HL-60 (cell line): ENCODE measurements at regions not wholly inside any gene's neighbourhood (a gene's known extent, or its start where the extent isn't known, plus 50 kb on each side); places are given as distances from the start of the nearest gene placed in this dataset.
"Not testable (repeated sequence)": the region's sequence is repeated elsewhere in the genome, so short reads cannot be mapped to it uniquely, and the experiment has no call there.

Experiments used
- GABPA ChIP-seq: IDR thresholded peaks from 2 replicates; pipeline ENCODE4 v1.6.1; 2012; ENCODE audit warnings: low read depth
- TF ChIP-seq, protein P1 (sequence below): IDR thresholded peaks from one replicate; pipeline ENCODE4 v1.5.1; 2011; ENCODE audit warnings: low read length, control low read depth, inconsistent platforms; ENCODE audit not compliant: insufficient read depth

DNA sequence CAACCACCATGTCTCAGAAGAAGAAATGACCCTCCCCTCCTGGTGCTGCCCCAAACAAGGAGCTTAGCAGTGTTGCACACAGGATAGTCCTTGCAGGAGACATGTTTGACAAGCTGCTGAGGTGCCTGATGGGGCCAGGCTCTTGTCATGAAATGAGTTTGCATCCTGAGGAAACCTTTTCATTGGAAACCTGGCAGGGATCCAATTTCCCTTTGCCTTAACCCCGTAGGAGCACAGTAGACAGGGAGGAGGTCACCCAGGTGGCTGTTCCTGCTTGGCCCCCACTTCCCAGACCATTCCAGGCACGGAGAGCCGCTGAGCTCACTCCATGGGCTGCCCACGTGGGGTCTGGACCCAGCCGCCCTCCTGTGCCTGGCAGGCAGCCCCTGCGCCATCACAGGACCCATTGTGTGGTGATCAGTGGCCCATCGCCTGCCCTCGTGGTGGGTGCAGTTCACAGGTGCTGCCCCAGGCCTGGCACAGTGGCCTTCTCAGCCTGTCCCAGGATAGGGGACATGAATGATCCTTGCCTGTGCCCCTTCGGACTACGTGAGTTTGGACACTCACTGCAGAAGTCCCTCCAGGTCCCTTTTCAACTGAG is 247.4 kb downstream of the CCDC74A start:
- TF ChIP-seq GABPA: not testable (repeated sequence)
- TF ChIP-seq, protein P1, sequence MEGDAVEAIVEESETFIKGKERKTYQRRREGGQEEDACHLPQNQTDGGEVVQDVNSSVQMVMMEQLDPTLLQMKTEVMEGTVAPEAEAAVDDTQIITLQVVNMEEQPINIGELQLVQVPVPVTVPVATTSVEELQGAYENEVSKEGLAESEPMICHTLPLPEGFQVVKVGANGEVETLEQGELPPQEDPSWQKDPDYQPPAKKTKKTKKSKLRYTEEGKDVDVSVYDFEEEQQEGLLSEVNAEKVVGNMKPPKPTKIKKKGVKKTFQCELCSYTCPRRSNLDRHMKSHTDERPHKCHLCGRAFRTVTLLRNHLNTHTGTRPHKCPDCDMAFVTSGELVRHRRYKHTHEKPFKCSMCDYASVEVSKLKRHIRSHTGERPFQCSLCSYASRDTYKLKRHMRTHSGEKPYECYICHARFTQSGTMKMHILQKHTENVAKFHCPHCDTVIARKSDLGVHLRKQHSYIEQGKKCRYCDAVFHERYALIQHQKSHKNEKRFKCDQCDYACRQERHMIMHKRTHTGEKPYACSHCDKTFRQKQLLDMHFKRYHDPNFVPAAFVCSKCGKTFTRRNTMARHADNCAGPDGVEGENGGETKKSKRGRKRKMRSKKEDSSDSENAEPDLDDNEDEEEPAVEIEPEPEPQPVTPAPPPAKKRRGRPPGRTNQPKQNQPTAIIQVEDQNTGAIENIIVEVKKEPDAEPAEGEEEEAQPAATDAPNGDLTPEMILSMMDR: not testable (repeated sequence)
